ENCODE measurements at regions not wholly inside any gene's neighbourhood (a gene's known extent, or its start where the extent isn't known, plus 50 kb on each side); places are given as distances from the start of the nearest gene placed in this dataset.

GRCh38 chr15:98164986-98165385, 204.5 kb downstream of the ARRDC4 start:
- Mint-ChIP-seq H3K4me1 (ENCODE audit: low read depth, unreplicated experiment) (no peaks in the 10 kb centered on the region), H3K27ac (ENCODE audit: unreplicated experiment) (no peak overlapping the region), H3K36me3 (ENCODE audit: insufficient read depth, unreplicated experiment) (no peaks in the 10 kb centered on the region), H3K27me3 (ENCODE audit: insufficient read depth, unreplicated experiment) (peaks cover 9% of the 10 kb centered on the region), H3K4me3 (ENCODE audit: unreplicated experiment) (no peak overlapping the region), H3K9me3 (ENCODE audit: unreplicated experiment) (no peaks in the 10 kb centered on the region)
- no peak for TF ChIP-seq CTCF (IDR thresholded peaks at IDR 0.05; ENCODE audit: insufficient read depth in 1 of 2, low read depth in 1 of 2, low read length in 1 of 2, severe bottlenecking in 1 of 2, unreplicated experiment in 1 of 2)
- Histone ChIP-seq H3K27me3 (replicated peaks; ENCODE audit: control insufficient read depth, insufficient read depth, low read length) (no peaks in the 10 kb centered on the region), H3K4me1 (no peaks in the 10 kb centered on the region), H3K9me3 (no peaks in the 10 kb centered on the region), H3K4me3 (ENCODE audit: low read depth, low read length) (no peak overlapping the region), H3K36me3 (ENCODE audit: control insufficient read depth, insufficient read depth, low read length) (no peaks in the 10 kb centered on the region)
- intact Hi-C loops (cut with micrococcal nuclease; ENCODE audit: unreplicated experiment): no loop called here
- POLR2A ChIA-PET: no interaction called here
- no peak for DNase-seq
- BruUV-seq (replicated peaks): no TSS peak
- CTCF ChIA-PET: no interaction called here

- no peaks in the 10 kb centered on the region for H3K9me3 ChIP-seq
- no peak for TF ChIP-seq CTCF (IDR thresholded peaks at IDR 0.05; ENCODE audit: insufficient read depth in 1 of 2, low read depth in 1 of 2, low read length in 1 of 2, severe bottlenecking in 1 of 2, unreplicated experiment in 1 of 2)
- H3K27me3 ChIP-seq (replicated peaks; ENCODE audit: control insufficient read depth, insufficient read depth, low read length): no peaks in the 10 kb centered on the region
- DNase-seq: no peak
- Mint-ChIP-seq H3K9me3 (ENCODE audit: unreplicated experiment) (no peaks in the 10 kb centered on the region), H3K27me3 (ENCODE audit: insufficient read depth, unreplicated experiment) (peaks cover 9% of the 10 kb centered on the region), H3K36me3 (ENCODE audit: insufficient read depth, unreplicated experiment) (no peaks in the 10 kb centered on the region), H3K4me1 (ENCODE audit: low read depth, unreplicated experiment) (no peaks in the 10 kb centered on the region), H3K4me3 (ENCODE audit: unreplicated experiment) (no peak overlapping the region), H3K27ac (ENCODE audit: unreplicated experiment) (no peak overlapping the region)
- no peaks in the 10 kb centered on the region for H3K4me1 ChIP-seq
- no peaks in the 10 kb centered on the region for H3K36me3 ChIP-seq (ENCODE audit: control insufficient read depth, insufficient read depth, low read length)
- POLR2A ChIA-PET: no interaction called here
- H3K4me3 ChIP-seq (ENCODE audit: low read depth, low read length): no peak overlapping the region
- intact Hi-C loops (cut with micrococcal nuclease; ENCODE audit: unreplicated experiment): no loop called here
- CTCF ChIA-PET: no interaction called here
- BruUV-seq (replicated peaks): no TSS peak
Measured at GRCh38 chr15:98167722-98168268, 207.3 kb downstream of the ARRDC4 start.

- Mint-ChIP-seq H3K36me3 (ENCODE audit: insufficient read depth, unreplicated experiment) (no peaks in the 10 kb centered on the region), H3K4me1 (ENCODE audit: low read depth, unreplicated experiment) (no peaks in the 10 kb centered on the region), H3K27me3 (ENCODE audit: insufficient read depth, unreplicated experiment) (peaks cover 11% of the 10 kb centered on the region), H3K27ac (ENCODE audit: unreplicated experiment) (no peak overlapping the region), H3K9me3 (ENCODE audit: unreplicated experiment) (no peaks in the 10 kb centered on the region), H3K4me3 (ENCODE audit: unreplicated experiment) (no peak overlapping the region)
- ChIA-PET CTCF (no interaction called here), POLR2A (no interaction called here)
- intact Hi-C loops (cut with micrococcal nuclease; ENCODE audit: unreplicated experiment): no loop called here
- Histone ChIP-seq H3K9me3 (no peaks in the 10 kb centered on the region), H3K27me3 (replicated peaks; ENCODE audit: control insufficient read depth, insufficient read depth, low read length) (no peaks in the 10 kb centered on the region), H3K4me1 (no peaks in the 10 kb centered on the region), H3K4me3 (ENCODE audit: low read depth, low read length) (no peak overlapping the region), H3K36me3 (ENCODE audit: control insufficient read depth, insufficient read depth, low read length) (no peaks in the 10 kb centered on the region)
- DNase-seq: no peak
- BruUV-seq (replicated peaks): no TSS peak
- TF ChIP-seq CTCF (IDR thresholded peaks at IDR 0.05; ENCODE audit: insufficient read depth in 1 of 2, low read depth in 1 of 2, low read length in 1 of 2, severe bottlenecking in 1 of 2, unreplicated experiment in 1 of 2): no peak
Measured at GRCh38 chr15:98169551-98169950, 209.0 kb downstream of the ARRDC4 start.

Measured in Caco-2 (cell line).